Body of pancreas (tissue), 4 donors: ENCODE measurements at regions not wholly inside any gene's neighbourhood (a gene's known extent, or its start where the extent isn't known, plus 50 kb on each side); places are given as distances from the start of the nearest gene placed in this dataset.

Source experiments
- POLR2A ChIP-seq, 3 donors: fragments of 450-650 bp; IDR thresholded peaks; one replicate each; pipeline ENCODE4 v1.6.1; 2016; ENCODE audit warnings: antibody characterized with exemption in 3 of 3, mild to moderate bottlenecking in 2 of 3
- TF ChIP-seq, protein P1 (sequence below), 7 experiments: fragments of 450-650 bp in 4 of 7; fragments of 200-600 bp in 3 of 7; sonication (generic) in 3 of 7; IDR thresholded peaks; one replicate each; pipeline ENCODE4 v1.5.1; 2016 to 2019; ENCODE audit warnings: antibody characterized with exemption in 7 of 7

DNA sequence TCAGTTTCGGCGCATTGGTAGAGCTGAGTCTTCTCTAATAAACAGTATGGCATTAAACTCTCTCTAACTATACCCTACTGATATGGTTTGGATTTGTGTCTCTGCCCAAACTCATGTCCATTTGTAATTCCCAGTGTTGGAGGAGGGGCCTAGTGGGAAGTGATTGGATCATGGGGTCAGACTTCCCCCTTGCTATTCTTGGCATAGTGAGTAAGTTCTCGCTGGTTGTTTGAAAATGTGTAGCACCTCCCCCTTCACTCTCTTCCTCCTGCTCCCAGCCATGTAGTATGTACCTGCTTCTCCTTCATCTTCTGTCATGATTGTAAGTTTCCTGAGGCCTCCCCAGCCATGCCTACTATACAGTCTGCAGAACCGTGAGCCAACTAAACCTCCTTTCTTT is 682.7 kb upstream of the ARGLU1 start:
- TF ChIP-seq, protein P1, sequence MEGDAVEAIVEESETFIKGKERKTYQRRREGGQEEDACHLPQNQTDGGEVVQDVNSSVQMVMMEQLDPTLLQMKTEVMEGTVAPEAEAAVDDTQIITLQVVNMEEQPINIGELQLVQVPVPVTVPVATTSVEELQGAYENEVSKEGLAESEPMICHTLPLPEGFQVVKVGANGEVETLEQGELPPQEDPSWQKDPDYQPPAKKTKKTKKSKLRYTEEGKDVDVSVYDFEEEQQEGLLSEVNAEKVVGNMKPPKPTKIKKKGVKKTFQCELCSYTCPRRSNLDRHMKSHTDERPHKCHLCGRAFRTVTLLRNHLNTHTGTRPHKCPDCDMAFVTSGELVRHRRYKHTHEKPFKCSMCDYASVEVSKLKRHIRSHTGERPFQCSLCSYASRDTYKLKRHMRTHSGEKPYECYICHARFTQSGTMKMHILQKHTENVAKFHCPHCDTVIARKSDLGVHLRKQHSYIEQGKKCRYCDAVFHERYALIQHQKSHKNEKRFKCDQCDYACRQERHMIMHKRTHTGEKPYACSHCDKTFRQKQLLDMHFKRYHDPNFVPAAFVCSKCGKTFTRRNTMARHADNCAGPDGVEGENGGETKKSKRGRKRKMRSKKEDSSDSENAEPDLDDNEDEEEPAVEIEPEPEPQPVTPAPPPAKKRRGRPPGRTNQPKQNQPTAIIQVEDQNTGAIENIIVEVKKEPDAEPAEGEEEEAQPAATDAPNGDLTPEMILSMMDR (IDR thresholded peaks at IDR 0.05), result no peak
- no peak for TF ChIP-seq POLR2A (IDR thresholded peaks at IDR 0.05)
